HuH-7 (cell line): ENCODE measurements at regions not wholly inside any gene's neighbourhood (a gene's known extent, or its start where the extent isn't known, plus 50 kb on each side); places are given as distances from the start of the nearest gene placed in this dataset.
"Not testable (repeated sequence)": the region's sequence is repeated elsewhere in the genome, so short reads cannot be mapped to it uniquely, and the experiment has no call there.

Experiments
- DNase-seq: peaks from one replicate; pipeline ENCODE4 v3.0.0; 2011; ENCODE audit warnings: low spot score

GRCh38 chr4:184907810-184908209, 82.0 kb upstream of the ACSL1 start:
- no peak for DNase-seq

GRCh38 chr4:184911310-184911709, 85.5 kb upstream of the ACSL1 start:
- DNase-seq: no peak

GRCh38 chr4:184913356-184914143, 87.8 kb upstream of the ACSL1 start:
- no peak for DNase-seq

- not testable (repeated sequence) for DNase-seq
Observed at GRCh38 chr4:184918799-184919198, 93.0 kb upstream of the ACSL1 start.

- DNase-seq: no peak
Observed at GRCh38 chr4:184921456-184921855, 95.7 kb upstream of the ACSL1 start.

GRCh38 chr4:184922301-184922700, 96.0 kb upstream of the HELT start:
- no peak for DNase-seq

- no peak for DNase-seq
Observed at GRCh38 chr4:184924516-184924915, 93.8 kb upstream of the HELT start.

- no peak for DNase-seq
Observed at GRCh38 chr4:184929476-184929875, 88.8 kb upstream of the HELT start.

- no peak for DNase-seq
Observed at GRCh38 chr4:184930026-184930425, 88.3 kb upstream of the HELT start.

- no peak for DNase-seq
Observed at GRCh38 chr4:184932343-184932742, 85.9 kb upstream of the HELT start.

GRCh38 chr4:184933311-184933710, 85.0 kb upstream of the HELT start:
- no peak for DNase-seq

- DNase-seq: no peak
Observed at GRCh38 chr4:184934184-184934583, 84.1 kb upstream of the HELT start.

- DNase-seq: no peak
Observed at GRCh38 chr4:184934961-184935360, 83.3 kb upstream of the HELT start.

- no peak for DNase-seq
Observed at GRCh38 chr4:184936071-184936470, 82.2 kb upstream of the HELT start.

- DNase-seq: no peak
Observed at GRCh38 chr4:184937030-184937710, 81.1 kb upstream of the HELT start.

- DNase-seq: no peak
Observed at GRCh38 chr4:184937745-184938144, 80.5 kb upstream of the HELT start.

GRCh38 chr4:184938871-184939270, 79.4 kb upstream of the HELT start:
- no peak for DNase-seq

- no peak for DNase-seq
Observed at GRCh38 chr4:184939978-184940377, 78.3 kb upstream of the HELT start.

GRCh38 chr4:184940500-184940899, 77.8 kb upstream of the HELT start:
- no peak for DNase-seq

GRCh38 chr4:184941671-184942418, 76.4 kb upstream of the HELT start:
- no peak for DNase-seq

GRCh38 chr4:184942444-184943425, 75.6 kb upstream of the HELT start:
- no peak for DNase-seq

- no peak for DNase-seq
Observed at GRCh38 chr4:184949020-184949419, 69.3 kb upstream of the HELT start.
